Activated T-cell treated with anti-CD3 and anti-CD28 coated beads, Interleukin-2, amount 50 U/mL, for 24 hours (primary cell): ENCODE measurements at regions not wholly inside any gene's neighbourhood (a gene's known extent, or its start where the extent isn't known, plus 50 kb on each side); places are given as distances from the start of the nearest gene placed in this dataset.

Experiments used
- DNase-seq: peaks from one replicate; pipeline ENCODE4 v3.0.0-alpha.2; 2020
- H3K27ac Mint-ChIP-seq: 2 replicates; pipeline ENCODE4 v1.8.0; 2020; ENCODE audit warnings: mild to moderate bottlenecking, mixed read lengths
- H3K27me3 Mint-ChIP-seq: 2 replicates; pipeline ENCODE4 v1.8.0; 2020; ENCODE audit warnings: mixed read lengths
- H3K36me3 Mint-ChIP-seq: 2 replicates; pipeline ENCODE4 v1.8.0; 2020; ENCODE audit warnings: low read depth, mixed read lengths
- H3K4me1 Mint-ChIP-seq: 2 replicates; pipeline ENCODE4 v1.8.0; 2020; ENCODE audit warnings: low read depth, mixed read lengths
- H3K4me3 Mint-ChIP-seq: 2 replicates; pipeline ENCODE4 v1.8.0; 2020; ENCODE audit warnings: mild to moderate bottlenecking, moderate library complexity, mixed read lengths
- H3K9me3 Mint-ChIP-seq: 2 replicates; pipeline ENCODE4 v1.8.0; 2020; ENCODE audit warnings: mixed read lengths

GRCh38 chr7:156466955-156467625 is 173.5 kb upstream of the RNF32 start:
- no peak overlapping the region for H3K27ac Mint-ChIP-seq
- no peaks in the 10 kb centered on the region for H3K9me3 Mint-ChIP-seq
- no peaks in the 10 kb centered on the region for H3K4me1 Mint-ChIP-seq
- H3K36me3 Mint-ChIP-seq: no peaks in the 10 kb centered on the region
- DNase-seq: no peak
- no peak overlapping the region for H3K4me3 Mint-ChIP-seq
- peaks cover 2% of the 10 kb centered on the region for H3K27me3 Mint-ChIP-seq

DNA sequence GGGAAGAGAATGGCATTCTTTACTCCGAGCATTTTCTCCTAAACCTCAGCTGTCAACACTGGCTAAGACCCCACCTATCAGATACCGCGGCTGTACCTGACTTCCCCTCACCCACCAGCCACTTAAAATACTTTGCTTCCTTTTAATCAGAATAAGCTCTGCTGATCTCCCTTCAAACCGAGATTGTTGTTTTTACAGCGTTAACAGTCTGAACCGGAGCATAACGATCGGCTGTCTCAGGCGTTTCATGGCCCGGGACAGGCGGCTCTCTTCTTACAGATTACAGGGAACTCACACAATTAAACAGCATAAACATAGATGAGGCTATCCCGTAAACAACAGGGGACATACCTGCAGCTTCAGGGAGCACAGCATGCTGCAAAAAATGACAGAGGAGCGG is 174.3 kb upstream of the RNF32 start:
- Mint-ChIP-seq H3K27ac (no peak overlapping the region), H3K4me3 (no peak overlapping the region), H3K4me1 (no peaks in the 10 kb centered on the region), H3K36me3 (no peaks in the 10 kb centered on the region), H3K9me3 (no peaks in the 10 kb centered on the region), H3K27me3 (peaks cover 2% of the 10 kb centered on the region)
- no peak for DNase-seq

- H3K9me3 Mint-ChIP-seq: no peaks in the 10 kb centered on the region
- H3K36me3 Mint-ChIP-seq: no peaks in the 10 kb centered on the region
- no peak overlapping the region for H3K4me3 Mint-ChIP-seq
- H3K27ac Mint-ChIP-seq: no peak overlapping the region
- H3K27me3 Mint-ChIP-seq: peaks cover 2% of the 10 kb centered on the region
- no peaks in the 10 kb centered on the region for H3K4me1 Mint-ChIP-seq
- no peak for DNase-seq
Observed at GRCh38 chr7:156465186-156465585, 175.4 kb upstream of the RNF32 start.

DNA sequence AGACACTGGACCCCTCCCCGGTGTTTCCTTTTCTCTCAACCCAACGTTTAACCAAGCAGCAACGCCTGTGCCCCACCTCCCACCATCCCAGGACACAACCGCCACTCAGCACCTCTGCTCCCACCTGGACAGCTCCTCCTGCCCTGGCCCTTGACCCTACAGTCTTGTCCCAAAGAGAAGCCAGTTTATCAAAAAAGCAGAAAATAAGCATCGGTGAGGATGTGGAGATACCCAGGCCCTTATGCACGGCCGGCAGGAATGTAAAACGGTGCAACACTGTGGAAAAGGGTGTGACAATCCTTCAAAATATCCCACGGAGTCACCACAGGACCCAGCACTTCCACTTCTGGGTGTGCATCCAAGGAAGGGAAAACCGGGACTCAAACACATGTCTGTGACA is 176.2 kb upstream of the RNF32 start:
- Mint-ChIP-seq H3K4me1 (no peaks in the 10 kb centered on the region), H3K4me3 (no peak overlapping the region)
- no peak for DNase-seq

GRCh38 chr7:156463280-156463679 is 177.3 kb upstream of the RNF32 start:
- no peaks in the 10 kb centered on the region for H3K36me3 Mint-ChIP-seq
- DNase-seq: no peak
- no peaks in the 10 kb centered on the region for H3K4me1 Mint-ChIP-seq
- H3K27me3 Mint-ChIP-seq: peaks cover 9% of the 10 kb centered on the region
- H3K27ac Mint-ChIP-seq: no peak overlapping the region
- no peaks in the 10 kb centered on the region for H3K9me3 Mint-ChIP-seq
- H3K4me3 Mint-ChIP-seq: no peak overlapping the region

More for the DNA sequence above, 176.2 kb upstream of the RNF32 start:
- H3K36me3 Mint-ChIP-seq: no peaks in the 10 kb centered on the region
- peaks cover 3% of the 10 kb centered on the region for H3K27me3 Mint-ChIP-seq
- H3K9me3 Mint-ChIP-seq: no peaks in the 10 kb centered on the region
- no peak overlapping the region for H3K27ac Mint-ChIP-seq

DNA sequence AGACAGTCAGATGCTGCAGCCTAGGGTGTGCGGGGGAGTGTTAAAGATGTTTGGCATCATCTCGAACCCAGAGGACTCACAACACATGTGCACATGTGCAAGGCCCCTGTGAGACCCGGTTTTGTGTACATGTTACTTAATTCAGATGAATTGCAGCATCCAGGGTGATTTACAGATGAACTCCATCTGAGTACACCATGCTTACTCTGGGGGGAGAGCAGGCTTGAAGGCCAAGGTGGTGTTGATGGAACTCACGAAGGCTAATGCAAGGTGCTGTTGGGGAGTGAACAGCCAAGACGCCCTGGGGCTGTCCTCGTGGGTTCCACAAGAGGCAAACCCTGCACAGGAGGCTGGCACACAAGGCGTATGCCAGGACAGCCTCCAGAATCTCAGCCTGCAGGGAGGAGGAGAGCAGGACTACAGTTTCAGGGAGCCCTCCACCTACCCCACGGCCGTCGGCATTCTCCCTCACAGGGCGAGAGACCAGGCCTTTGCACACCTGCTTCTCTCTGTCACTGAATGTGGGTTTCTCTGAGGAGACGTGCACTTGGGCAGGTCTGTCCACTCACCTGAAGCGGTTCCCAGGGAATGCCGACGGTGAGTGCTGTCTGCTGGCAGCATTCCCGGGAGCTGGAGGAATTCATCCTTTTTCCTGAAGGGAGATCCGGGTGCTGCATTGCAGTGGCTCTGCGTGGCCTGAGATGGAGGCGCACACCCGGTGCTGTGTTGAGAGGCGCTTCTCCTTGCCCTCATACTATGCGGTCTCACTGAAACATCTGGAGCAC is 178.5 kb upstream of the RNF32 start:
- Mint-ChIP-seq H3K9me3 (no peaks in the 10 kb centered on the region), H3K27ac (no peak overlapping the region), H3K27me3 (peaks cover 12% of the 10 kb centered on the region), H3K4me1 (no peaks in the 10 kb centered on the region), H3K4me3 (no peak overlapping the region), H3K36me3 (no peaks in the 10 kb centered on the region)
- no peak for DNase-seq

DNA sequence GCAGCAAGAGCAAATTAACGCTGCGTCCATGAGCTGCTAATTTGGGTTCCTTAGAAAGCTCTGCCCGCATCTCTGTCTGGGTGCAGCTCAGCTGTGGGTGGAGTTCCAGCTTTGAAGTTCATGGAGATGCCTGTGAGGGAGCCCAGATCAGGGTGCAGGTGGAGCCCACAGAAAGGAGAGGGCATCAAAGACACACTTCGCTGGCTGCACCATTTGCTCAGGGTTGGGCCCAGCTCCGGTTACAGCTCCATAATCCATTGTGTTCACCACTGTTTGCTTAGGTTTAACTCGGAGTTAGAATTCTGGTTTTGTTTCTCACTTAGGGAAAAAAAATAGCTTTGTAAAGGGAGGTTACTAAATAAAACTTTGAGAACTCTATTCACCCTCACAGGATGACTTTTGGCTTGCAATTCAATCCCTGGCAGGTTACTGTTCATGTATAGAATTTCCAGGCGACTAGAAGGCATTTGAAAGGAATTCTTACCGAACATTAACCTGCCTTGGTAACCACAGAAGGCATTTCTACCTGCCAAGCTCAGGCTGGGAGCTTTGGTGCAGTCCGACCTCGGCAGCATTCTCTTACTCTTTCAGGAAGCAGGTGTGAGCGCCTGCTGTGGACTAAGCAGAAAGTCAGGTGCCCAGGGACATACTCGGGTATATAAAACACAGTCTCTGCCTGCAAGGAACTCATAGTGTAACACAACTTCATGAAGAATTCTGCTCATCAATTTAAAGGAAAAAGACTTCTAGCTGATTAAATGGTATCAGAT is 179.5 kb upstream of the RNF32 start:
- Mint-ChIP-seq H3K36me3 (no peaks in the 10 kb centered on the region), H3K4me1 (no peaks in the 10 kb centered on the region), H3K27me3 (peaks cover 15% of the 10 kb centered on the region), H3K4me3 (no peak overlapping the region), H3K27ac (no peak overlapping the region), H3K9me3 (no peaks in the 10 kb centered on the region)
- no peak for DNase-seq

- Mint-ChIP-seq H3K36me3 (no peaks in the 10 kb centered on the region), H3K9me3 (no peaks in the 10 kb centered on the region), H3K4me1 (no peaks in the 10 kb centered on the region), H3K27ac (no peak overlapping the region), H3K4me3 (no peak overlapping the region), H3K27me3 (peaks cover 21% of the 10 kb centered on the region)
- DNase-seq: no peak
Observed at GRCh38 chr7:156459582-156459981, 181.0 kb upstream of the RNF32 start.

DNA sequence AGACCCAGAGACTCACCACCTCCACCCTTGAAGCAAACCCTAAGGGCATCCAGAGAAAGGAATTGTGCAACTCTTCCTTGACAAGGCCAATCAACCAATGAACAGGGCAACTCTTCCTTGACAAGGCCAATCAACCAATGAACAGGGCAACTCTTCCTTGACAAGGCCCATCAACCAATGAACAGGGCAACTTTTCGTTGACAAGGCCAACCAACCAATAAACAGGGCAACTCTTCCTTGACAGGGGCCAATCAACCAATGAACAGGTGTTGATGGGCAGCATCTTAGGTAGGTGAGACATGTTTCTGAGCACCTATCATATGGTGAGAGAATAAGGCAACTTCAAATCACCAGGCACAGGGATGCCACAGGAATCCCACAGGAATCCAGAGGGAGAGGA is 181.5 kb upstream of the RNF32 start:
- no peak overlapping the region for H3K4me3 Mint-ChIP-seq
- no peak overlapping the region for H3K27ac Mint-ChIP-seq
- H3K4me1 Mint-ChIP-seq: no peaks in the 10 kb centered on the region
- H3K9me3 Mint-ChIP-seq: no peaks in the 10 kb centered on the region
- DNase-seq: no peak
- H3K36me3 Mint-ChIP-seq: no peaks in the 10 kb centered on the region
- H3K27me3 Mint-ChIP-seq: peaks cover 21% of the 10 kb centered on the region

GRCh38 chr7:156458011-156458410 is 182.6 kb upstream of the RNF32 start:
- Mint-ChIP-seq H3K4me1 (no peaks in the 10 kb centered on the region), H3K9me3 (no peaks in the 10 kb centered on the region), H3K27ac (no peak overlapping the region), H3K36me3 (no peaks in the 10 kb centered on the region), H3K27me3 (peaks cover 21% of the 10 kb centered on the region), H3K4me3 (no peak overlapping the region)
- DNase-seq: no peak

DNA sequence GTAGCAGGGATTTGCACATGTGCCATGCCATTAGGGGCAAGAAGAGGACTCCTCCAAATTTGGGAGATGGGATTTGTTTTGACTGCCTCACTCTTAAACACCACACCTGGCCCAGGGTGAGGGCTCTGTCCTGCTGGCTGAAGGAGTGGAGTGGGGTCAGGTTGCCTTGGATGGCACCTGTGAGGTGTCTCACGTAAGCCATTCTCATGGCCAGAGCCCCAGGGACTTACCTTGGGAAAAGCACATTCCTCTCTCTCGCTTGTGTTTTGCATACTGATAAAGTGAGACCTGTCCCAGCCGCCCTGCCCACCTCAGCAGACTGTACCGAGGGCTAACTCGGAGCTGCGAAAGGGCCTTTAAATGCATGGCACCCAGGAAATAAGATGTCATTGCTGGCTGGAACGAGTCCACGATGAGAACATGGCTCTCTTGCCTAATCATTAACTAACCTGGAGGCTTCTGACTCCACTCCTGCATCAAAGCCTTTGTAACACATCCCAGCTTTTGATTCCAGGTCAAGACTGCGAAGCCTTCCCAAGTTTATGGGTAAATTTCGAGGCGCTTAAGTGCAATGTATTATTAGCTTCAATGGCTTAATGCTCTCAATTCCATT is 184.0 kb upstream of the RNF32 start:
- Mint-ChIP-seq H3K4me3 (no peak overlapping the region), H3K36me3 (no peaks in the 10 kb centered on the region), H3K27me3 (peaks cover 27% of the 10 kb centered on the region), H3K4me1 (no peaks in the 10 kb centered on the region), H3K27ac (no peak overlapping the region), H3K9me3 (no peaks in the 10 kb centered on the region)
- no peak for DNase-seq

GRCh38 chr7:156456032-156456431 is 184.5 kb upstream of the RNF32 start:
- Mint-ChIP-seq H3K27me3 (peaks cover 27% of the 10 kb centered on the region), H3K4me3 (no peak overlapping the region), H3K36me3 (no peaks in the 10 kb centered on the region), H3K9me3 (no peaks in the 10 kb centered on the region), H3K27ac (no peak overlapping the region), H3K4me1 (no peaks in the 10 kb centered on the region)
- DNase-seq: no peak

DNA sequence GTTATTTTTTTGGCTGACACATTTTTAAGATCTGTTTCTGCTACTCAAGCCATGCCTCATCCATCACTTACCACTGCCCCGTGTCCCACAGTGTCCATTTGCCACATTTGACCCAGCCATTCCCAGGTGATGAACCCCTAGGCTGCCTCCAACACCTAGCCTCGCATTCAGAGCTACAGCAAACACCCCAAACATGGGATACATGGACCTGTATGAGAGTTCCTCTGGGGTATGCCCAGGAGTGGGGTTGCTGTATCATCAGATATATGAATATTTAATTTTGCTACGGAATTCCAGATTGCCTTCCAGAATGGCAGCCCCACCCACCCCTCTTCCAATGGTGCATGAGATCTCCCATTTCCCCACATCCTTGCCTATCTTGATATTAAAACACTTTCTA is 190.1 kb upstream of the RNF32 start:
- Mint-ChIP-seq H3K4me1 (no peaks in the 10 kb centered on the region), H3K4me3 (no peak overlapping the region), H3K27me3 (peaks cover 13% of the 10 kb centered on the region), H3K9me3 (no peaks in the 10 kb centered on the region), H3K27ac (no peak overlapping the region), H3K36me3 (no peaks in the 10 kb centered on the region)
- DNase-seq: no peak

DNA sequence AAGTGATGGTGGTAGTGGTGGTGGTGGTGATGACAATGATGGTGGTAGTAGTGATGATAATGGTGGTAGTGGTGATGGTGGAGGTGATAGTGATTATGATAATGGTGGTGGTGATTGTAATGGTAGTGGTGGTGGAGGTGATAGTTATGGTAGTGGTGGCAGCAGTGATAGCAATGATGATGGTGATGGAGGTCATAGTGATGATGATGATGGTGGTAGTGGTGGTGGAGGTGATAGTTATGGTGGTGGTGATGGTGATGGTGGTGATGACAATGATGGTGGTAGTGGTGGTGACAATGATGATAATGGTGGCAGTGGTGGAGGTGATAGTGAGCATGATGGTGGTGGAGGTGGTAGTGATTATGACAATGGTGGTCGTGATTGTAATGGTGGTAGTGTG is 191.7 kb upstream of the RNF32 start:
- Mint-ChIP-seq H3K36me3 (no peaks in the 10 kb centered on the region), H3K9me3 (no peaks in the 10 kb centered on the region), H3K27ac (no peak overlapping the region), H3K27me3 (peaks cover 9% of the 10 kb centered on the region), H3K4me1 (no peaks in the 10 kb centered on the region), H3K4me3 (no peak overlapping the region)
- no peak for DNase-seq
